ENCODE measurements at regions not wholly inside any gene's neighbourhood (a gene's known extent, or its start where the extent isn't known, plus 50 kb on each side); places are given as distances from the start of the nearest gene placed in this dataset.

- no peak for DNase-seq (ENCODE audit: low spot score)
These were observed 136.8 kb downstream of the ZC3H11B start for GRCh38 chr1:219476116-219476515.

DNA sequence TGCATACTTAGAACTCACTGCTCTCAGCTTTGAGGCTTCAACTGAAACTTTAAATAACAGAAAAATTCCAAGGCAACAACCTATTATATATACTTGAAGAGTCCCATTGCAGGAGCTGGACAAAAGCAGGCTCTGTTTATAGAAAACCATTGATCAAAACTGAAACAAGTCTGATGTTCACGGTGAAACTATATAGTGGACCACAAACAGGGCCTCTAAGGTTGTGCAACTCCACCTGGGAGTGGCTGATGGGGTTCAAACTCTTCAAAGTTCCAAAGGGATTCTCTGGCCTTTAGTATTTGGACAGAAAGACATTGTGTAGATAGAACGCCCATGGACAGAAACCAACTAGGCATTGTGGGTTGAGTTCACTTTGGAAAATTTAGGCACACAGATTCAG lies 140.3 kb downstream of the ZC3H11B start:
- no peak for DNase-seq (ENCODE audit: low spot score)

DNA sequence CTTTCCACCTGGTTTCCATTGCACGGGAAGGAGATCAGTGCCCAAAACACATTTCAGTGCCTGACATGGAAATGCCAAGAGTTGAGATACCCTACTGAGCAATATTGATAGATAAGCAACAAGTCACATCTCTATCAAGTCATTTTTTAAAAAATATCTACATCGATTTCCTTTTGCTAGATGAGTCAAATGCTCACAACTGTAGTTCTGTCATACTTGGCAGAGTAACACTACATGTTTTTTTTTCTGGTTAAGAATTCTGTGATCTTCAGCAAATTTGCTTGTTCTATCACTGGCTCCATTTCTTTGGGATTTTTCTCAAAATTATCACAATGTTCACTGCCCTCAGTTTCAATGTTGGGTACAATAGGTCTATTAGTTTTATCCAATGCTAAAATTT lies 145.4 kb downstream of the ZC3H11B start:
- no peak for DNase-seq (ENCODE audit: low spot score)

DNA sequence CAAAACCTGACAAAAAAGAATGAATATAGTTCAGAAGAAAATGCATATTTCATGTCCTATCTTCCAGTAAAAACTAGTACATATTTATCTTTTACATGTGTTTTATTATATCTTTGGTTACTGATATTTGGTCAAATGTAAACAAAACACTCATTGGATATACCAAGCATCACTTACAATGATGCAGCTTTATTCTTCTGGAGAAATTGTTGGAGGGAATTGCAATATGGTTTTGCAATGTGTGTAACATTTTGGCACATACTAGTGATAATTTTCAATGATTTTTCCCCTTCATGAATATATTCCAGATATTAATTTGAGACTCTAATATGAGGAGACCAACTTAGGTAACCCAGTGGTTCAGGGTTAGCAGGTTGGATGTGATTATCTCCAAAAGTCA lies 146.1 kb downstream of the ZC3H11B start:
- DNase-seq (ENCODE audit: low spot score) = no peak

DNA sequence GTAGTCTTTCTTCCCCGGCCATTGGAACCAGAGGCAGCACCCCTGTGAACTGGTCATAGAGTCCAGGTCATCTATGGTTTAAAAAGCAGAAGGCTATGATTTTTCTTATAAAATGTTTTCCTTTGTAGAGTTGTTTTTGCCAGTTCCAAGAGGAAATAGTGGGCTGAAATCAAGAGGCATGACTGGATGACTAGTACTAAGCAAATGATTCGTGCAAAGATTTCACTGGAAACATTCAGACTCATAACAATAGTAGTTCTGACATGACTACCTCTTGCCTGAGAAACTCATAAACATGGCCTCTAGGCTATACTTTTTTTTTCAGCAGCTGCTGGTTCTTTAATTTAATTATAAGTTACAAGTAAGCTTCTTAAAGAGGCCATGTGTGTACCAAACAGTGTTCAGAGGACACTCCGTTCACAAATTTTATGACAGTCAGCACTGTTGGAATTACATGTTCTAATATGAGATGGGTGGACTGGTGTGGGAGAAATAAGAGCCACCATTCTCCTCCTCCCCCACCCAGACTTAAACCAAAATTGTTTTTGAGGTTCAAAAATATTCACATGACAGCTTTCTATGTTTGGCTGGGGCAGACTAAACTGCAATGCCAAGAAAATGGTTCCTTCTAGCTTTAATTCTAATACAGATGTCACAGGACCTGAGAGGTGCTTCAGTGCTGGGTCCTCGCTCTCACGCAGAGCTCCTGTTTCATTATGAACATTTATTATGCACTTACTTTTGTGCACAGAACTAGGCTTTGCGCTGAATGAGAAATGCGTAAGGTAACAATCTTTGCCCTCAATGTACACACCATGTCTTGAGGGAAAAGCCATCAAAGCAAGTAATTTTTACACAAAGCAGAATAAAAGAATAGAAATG lies 147.5 kb downstream of the ZC3H11B start:
- no peak for DNase-seq (ENCODE audit: low spot score)

DNA sequence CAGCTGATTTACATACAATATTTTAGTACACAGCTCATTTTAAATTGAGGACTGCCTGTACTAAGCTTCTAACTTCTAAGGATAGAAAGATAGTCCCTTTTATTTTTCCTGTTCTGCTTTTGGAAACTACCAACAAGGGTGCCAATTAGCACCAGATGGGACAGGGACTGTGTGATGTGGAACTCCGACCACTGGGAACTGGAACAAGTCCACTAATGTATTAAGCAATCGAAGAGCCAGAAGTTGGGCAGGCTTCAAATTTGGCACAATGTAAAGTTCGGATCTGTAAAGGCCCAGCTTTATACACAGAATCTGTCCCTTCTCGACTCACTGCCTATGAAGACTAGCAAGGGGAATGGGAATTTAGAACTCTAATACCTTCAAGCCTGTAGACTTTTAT lies 149.3 kb downstream of the ZC3H11B start:
- DNase-seq (ENCODE audit: low spot score) = no peak

DNA sequence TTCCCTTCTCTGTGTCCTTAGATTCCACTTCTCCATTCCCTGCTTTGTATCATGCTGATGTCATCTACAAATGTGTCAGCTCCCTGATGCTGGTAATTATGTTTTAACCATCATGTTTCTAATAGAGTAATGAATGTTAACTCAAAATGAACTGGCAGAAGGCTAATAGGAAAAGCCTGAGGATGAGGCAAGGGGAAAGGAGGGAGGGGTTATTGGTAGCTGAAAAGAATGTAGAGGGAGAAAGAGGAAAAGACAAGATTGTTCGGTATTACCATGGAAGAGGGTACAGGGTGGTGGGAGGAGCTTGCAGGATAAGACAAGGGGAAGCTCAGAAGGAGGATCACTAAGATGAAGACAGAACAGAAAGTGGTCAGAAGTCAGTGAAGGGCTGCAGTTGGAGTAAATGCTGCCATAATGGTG lies 150.9 kb downstream of the ZC3H11B start:
- no peak for DNase-seq (ENCODE audit: low spot score)

DNA sequence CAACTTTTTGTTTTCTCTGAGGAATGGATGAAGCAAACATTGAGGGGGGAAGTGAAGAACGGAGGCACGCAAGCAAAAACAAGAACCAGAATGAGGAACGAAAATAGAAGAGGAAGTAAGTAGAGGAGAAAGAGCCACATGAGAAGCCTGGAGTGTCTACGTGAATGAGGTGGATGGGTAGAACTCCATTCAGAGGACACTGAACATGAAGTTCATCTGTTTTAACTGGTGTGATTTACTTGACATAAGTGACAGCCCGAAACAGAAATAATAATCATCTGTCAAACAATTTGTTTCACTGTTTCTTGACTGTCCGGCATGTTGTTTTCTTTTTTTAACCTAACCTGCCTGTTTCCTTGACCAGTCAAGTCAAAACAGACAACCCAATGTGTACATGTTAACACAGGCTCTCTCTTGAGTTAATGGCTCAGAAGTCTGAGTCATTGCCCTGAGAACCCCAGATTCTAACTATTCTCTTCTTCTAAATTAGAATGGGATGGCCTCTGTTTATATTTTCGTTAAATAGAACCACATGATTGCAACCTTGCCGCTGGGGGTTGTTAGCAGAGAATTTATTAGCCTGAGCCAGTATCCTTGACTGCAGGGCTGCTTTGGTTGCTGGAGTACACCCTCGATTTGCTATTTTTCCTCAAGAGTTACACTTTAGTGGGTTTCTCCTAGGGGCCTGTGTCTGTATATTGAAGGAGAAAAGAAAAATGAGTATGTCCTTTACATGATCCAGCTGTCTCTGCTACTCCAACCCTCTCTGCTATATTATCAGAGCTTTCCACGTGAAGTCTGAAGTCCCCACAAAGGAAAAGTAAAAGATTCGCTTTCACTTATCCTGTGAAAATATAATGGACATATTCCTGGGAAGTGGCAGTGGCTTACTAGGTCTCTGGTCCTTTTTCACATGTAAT lies 151.7 kb downstream of the ZC3H11B start:
- no peak for DNase-seq (ENCODE audit: low spot score)

DNA sequence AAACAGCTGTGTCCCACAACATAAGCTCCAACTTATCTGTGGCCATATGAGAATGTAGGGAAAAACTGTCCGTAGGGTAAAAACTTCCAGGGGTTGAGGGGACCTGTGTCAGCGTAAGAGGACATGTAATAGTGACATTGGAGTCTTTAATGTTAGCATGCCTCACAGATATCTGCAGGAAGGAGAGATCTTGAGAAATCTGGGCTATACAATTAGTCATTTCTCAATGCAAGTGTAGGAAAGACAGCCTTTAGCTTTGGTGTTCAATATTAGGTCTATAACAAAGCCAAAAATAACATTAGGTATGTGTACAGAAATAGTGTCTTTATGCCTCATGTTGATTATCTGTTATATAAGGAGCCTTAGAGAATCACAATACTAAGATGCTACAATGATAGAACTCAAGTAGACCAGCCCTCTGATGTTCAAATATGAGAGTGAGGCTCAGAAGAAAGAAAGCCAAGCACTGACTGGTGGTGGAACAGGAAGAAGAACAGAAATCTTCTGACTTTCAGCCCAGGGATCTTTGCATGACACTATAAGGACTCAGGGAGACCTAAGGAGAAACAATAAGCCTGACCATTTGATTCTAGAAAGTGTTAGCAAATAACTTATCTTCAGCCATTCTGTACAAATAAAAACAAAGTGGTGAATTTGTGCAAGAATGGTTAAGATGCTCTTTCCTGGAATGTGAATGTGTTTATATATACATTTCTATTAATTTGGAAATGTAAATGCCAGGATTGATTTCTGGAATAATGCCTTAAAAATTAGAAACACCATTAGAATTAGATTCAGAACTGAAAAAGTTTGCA lies 152.6 kb downstream of the ZC3H11B start:
- no peak for DNase-seq (ENCODE audit: low spot score)

GRCh38 chr1:219459351-219460080 lies 153.4 kb downstream of the ZC3H11B start:
- no peak for DNase-seq (ENCODE audit: low spot score)

- no peak for DNase-seq (ENCODE audit: low spot score)
These were observed 166.6 kb downstream of the ZC3H11B start for GRCh38 chr1:219446288-219446687.

- DNase-seq (ENCODE audit: low spot score) = no peak
These were observed 167.0 kb downstream of the ZC3H11B start for GRCh38 chr1:219445864-219446263.

DNA sequence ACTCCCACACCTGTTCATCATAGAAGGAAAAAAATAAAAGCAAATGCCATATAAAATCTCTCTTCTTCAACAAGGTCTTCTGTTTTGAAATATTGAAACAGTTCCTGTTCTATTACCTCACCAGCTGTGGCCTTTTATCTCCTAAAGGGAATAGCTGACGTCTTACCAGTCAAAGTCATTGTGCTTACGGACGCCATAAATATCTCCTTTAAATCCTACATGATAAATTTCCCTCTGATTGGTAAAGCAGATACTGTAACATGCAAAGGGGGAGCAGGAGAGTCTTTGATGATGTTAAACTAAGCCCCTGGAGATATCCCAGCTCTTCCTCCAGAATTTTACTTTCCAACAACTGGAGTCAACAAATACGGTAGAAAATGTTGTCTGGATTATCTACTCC lies 168.4 kb downstream of the ZC3H11B start:
- no peak for DNase-seq (ENCODE audit: low spot score)

- DNase-seq (ENCODE audit: low spot score) = no peak
These were observed 169.1 kb downstream of the ZC3H11B start for GRCh38 chr1:219443763-219444162.

DNA sequence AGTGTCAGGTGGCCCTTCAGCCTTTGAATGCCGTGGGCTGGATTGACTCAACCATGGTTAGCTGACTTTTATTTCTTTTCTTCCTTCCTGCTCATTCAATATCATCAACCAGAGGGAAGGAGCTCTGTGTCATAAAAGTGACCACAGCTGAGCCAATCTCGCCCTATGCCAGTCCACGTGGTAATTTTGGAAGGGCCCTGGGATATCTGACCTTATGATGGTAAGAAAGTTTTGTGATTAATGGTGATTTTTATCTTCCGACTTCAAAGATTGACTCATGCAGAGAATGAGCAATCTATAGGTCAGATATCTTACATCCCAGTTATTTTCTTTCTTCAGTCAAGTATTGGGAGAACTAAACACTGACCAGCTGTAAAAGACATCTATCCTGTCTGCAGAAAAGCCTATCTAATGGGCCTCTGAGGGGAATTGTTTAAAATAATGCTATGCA lies 170.3 kb downstream of the ZC3H11B start:
- DNase-seq (ENCODE audit: low spot score) = no peak

- DNase-seq (ENCODE audit: low spot score) = no peak
These were observed 171.0 kb downstream of the ZC3H11B start for GRCh38 chr1:219441884-219442283.

DNA sequence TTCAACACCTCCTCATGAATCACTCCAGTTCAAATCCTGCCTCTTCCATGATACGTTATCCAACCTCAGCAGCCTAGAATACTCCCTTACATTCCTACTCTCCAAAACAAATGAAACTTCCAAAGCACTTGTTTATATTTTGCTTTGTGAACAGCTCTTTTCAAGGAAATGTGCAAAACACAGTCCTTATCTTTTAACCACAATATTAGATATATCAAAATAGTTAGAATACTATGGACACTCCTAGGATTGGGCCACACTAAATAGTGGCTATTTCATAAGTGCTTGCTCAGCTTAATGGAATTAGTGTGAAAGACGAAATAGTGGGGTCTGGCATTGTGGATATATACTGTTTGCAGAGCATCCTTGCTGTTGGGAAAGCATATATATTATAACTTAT lies 173.5 kb downstream of the ZC3H11B start:
- DNase-seq (ENCODE audit: low spot score) = no peak

DNA sequence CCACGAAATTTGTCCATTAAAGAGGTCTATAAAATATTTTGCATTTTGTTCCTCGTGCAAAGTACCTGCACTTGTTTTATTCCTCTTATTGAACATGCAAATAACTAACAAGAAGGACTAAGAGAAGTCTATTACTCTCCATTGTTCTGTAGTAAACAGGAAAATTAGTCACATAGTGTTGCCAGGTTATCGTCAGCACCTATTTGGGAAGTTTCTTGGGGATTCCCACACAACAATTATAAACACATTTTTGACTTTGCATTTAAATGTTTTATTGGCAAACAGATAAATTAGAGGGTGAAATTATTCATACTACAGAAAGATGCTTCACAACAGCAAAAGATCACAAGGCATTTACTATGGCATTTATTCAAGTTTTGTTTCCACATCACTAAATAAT lies 174.5 kb downstream of the ZC3H11B start:
- no peak for DNase-seq (ENCODE audit: low spot score)

- DNase-seq (ENCODE audit: low spot score) = no peak
These were observed 178.0 kb downstream of the ZC3H11B start for GRCh38 chr1:219434923-219435297.

DNA sequence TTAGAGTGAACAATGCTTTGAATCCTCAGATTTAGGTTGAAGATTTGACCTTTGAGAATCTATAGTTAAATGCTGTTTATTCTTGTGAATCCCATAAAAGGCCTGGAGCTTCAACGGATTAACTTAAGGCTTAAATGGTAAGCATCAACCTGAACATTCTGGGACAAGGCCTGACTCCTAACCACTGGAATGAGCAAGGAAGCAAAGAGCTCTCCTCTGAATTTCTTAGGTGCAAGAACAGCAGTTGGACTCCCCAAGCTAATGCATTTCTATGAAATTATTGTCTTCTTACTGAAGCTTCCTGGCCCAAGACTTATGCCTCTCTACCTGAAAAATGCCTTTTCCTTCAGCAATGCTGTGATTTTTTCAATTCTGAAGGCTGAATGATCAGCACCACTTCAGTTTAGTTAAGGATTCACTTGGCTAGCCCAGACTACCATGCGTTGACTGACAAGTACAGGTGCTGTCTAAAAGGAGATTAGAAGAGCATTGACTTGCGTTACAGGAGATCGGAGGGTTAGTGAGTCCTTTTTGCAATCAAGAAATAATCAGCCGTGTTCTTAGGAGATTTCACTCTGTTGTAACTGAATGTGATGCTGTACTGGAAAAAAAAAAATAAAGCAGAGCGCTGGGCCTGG lies 178.5 kb downstream of the ZC3H11B start:
- DNase-seq (ENCODE audit: low spot score) = no peak

Data from left forelimb (tissue), 1 donor.